Activated CD4-positive, CD25-positive, alpha-beta regulatory T cell (primary cell): ENCODE measurements at regions not wholly inside any gene's neighbourhood (a gene's known extent, or its start where the extent isn't known, plus 50 kb on each side); places are given as distances from the start of the nearest gene placed in this dataset.
A peak's percentile ranks its signal among the peaks of the same experiment; 100 is the strongest.

Experiments
- DNase-seq, 4 experiments: peaks; one replicate each; lab custom pipeline; 2025; lab: John Stamatoyannopoulos, UW

DNA sequence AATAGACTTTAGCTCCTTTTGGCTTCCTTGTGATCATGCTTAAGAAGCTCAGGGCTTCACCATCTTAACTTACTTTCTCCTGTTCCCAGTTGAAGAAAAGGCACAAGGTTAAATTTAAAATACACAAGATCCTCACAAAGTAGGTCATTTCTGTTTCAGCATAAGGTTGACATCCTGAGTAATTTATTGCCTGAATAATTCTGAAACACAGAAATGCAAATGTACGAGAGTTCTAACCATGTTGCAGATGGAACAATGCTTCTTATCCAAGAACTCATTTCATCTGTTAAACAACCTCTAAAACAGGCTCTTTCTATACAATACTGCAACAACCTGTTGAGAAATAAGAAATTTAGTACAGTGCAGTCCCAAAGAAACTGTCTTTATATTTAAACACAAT is 395.2 kb downstream of the BCL11A start:
- no peak for DNase-seq

DNA sequence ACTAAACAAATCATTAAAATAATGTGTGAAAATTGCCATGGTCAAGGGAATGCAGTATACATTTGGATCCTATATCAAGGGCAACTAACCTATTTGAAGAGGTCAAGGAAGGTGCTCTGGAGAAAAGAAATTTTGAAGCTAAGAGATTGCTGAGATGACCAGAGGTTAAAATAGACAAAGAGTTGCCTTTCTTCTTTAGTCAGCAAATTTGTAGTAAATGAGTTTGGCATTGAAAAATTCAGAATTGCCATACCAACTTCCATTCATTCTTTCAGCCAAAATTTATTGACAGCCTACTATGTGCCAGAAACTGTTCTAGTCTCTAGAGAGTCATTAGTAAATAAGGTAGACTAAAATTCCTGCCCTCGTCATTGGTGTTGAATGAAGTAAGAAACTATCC is 396.2 kb downstream of the BCL11A start:
- no peak for DNase-seq

DNA sequence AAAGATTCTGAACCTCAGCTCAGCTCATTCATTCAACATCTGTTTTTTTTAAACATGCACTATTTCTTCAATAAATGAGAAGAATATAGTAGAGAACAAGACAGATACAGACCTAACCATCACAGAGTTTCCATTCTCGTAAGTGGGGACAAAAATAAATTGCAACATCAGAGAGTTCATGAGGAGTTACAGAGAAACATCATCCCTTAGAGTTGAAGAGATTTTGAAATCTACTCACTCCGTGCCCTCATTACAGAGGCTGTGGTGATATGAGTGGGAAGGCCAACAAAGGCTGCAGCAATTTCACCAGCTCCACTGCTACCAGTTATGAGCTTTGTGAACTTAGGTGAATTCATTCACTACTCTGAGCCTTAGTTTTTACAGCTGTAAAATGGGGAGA is 399.3 kb downstream of the BCL11A start:
- no peak for DNase-seq

DNA sequence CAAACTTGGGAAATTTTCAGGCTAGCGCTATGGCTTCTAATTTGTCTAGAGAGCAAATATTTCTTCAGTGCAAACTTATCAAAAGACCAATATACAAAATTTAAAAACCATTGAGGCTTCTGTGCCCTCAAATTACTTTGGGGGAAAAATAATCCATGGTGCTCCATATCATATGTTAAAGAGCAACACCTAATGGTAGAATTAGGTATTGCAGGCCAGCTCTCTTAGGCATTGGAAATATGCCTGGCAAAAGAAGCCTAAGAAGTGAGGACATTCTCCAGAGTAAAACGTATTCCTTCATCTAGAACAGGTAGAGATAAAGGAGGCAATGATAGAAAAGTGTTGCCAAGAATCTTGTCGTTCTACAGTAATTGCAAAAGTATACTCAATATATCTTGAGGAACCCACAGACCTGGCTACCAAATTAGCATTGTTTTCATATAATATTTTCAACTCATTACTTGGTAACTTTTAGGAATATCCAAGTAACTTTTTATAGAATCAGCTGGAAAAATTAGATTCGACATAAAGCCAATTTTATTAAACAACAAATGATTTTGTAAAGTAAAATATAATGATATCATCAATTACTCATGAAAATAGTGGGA is 401.1 kb downstream of the BCL11A start:
- no peak for DNase-seq

DNA sequence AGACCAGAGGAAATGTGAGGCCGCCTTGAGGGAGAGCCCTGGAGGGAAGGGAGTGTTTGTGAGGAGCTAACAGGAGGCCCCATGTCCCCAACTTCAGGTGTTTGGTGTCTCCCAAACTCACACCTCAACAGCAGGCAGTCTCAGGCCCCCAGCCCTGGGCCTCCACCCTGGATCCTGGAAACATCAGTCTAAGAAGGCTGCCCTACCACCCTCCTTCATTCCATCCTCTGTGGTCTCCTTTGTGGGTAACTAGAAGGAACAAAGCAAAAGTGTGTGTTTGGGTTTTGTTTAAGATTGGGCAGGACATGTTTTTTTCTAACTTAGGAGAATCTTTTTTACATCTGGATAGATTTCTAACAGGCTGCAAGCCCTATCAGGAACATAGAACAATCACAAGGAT is 404.3 kb downstream of the BCL11A start:
- DNase-seq = no peak

DNA sequence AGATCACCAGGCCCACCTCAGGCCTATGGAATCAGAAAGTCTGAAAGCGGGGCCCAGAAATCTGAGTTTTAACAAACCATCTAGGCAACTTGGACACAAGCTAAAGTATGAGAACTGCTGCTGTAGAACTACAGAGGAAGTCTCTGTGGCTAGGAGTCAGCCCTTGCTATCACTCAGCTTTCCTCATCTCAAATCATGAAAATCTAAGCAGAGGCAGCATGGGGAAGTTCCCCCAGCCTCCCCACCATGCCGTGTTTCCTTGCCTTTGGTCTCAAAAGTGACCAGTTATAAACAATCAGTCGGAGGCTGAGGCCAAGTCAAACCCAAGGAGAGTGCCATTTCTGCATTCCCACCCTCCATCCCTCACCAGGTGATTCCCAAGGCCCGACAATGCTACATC is 404.7 kb downstream of the BCL11A start:
- no peak for DNase-seq

DNA sequence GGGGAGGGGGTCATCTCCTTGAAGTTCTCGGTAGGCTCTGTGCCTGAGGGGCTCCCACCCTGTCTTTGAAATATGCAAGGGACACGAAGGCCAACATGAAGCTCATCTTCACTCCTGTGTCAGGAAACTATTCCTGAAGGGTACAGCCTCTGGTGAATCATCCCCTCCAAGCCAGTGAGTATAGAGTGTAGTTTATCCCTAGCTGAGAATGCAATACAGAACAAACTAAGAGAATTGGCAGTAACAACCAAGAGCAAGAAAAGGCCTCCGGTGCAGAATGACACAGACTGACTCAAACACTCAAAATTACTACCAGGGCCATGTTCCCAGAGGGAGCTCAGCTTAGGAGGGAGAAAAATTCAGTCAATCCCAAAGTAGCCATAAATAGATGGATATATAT is 413.3 kb downstream of the BCL11A start:
- no peak for DNase-seq

DNA sequence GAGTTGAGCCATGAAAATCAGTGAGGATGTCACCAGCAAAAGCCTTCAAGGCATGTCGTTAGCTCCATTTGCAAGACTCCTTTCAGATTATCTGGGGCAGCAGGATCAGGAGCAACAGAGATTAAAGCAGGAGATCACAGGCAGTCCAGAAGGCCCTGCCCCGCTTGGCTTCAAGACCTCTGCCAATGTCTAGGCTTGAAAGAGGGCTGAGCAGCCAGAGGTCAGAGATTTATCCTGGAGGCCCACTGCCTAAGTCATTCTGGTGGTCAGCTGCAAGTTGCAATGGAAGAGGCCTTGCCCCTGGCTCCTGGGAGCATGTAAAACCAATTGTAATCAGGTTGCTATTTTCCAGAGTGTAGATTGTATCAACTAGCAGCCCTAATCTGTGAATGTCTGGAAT is 416.5 kb downstream of the BCL11A start:
- DNase-seq = no peak

DNA sequence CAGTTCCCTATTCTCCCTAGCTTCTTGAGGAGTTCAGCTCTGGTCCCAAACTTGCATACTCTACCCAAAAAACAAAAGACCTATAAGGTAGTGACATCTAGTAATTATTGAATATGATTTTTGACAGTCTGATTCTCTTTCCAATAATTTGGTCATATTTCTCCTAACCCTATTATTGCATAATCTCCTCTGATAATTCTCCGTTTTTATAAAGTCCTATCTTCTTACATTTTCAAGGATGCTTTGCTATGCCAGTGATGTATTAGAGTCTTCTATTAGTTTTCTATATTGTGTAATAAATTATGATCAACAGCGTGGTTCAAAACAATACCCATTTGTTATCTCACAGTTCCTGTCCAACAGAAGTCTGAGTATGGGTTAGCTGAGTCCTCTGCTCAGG is 426.3 kb downstream of the BCL11A start:
- DNase-seq = no peak

DNA sequence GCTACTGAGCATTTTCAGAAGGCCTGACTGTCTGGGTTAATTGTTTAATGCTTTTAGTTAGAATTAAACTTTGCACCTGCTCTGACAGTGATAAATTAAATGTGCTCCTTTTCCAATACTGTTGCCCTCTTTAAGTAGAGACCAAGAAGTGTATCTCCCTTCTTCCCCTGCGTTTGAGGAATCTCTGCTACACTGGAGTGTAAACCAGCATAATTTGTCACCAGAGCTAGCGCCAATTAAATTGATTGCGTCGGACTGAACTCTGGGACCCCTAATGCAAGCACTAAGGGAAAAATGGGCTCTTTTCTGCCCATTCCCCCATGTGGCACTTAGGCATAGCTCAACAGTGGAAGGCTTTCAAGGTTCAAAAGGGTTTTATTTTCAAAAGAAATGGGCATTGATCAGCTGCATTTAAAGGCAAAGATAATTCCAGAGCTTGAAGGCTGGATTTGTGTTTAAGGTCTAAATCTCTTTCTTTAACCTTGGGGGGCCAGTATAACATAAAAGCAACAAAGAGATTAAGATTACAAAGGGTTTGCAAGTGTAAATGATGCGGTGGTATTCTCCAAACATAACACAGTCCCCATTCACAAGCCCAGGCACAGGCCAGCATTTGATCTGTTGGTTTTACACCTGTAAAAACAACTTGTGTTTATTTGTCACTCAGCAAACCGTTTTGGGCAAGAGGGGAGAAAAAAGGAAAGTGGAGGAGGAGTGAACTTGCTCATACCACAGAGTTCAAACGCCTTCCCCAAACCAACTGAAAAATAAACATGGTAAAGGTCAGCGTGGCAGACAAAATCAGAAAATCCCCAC is 427.6 kb downstream of the BCL11A start:
- DNase-seq = no peak

DNA sequence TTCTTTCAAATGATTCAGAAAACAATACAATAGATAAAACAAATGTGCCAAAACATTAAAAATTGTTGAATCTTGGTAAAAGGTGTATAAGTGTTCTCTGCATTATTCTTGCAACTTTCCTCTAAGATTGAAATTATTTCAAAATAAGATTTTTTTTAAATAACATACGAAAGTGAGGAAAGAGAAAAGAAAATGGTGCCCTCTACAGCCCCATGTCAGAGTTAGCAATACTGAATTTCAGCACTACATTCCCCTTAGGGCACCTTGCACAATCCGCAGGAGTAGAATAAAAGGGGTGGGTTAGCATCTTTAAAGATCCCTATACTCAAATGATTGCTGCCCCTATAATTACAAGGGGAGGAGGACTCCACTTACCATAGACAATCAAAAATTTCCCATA is 433.7 kb downstream of the BCL11A start:
- no peak for DNase-seq

DNA sequence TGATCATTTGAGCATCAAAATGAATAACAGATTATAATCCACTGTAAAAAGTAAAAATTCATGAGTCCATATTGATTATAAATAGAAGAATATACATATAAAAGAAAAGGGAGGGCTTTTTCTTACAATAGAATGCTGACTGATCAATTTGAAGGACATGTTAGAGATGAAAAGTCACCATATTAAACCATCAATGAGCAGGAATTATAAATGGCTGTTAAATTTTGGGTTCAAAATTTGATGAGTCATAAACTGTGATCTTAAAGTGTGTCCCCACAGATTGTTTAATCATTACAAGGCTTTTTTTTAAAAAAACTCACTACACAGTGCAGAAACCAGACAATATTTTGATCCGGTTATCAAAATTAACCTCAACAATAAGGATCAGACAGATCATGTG is 434.5 kb downstream of the BCL11A start:
- DNase-seq = no peak

DNA sequence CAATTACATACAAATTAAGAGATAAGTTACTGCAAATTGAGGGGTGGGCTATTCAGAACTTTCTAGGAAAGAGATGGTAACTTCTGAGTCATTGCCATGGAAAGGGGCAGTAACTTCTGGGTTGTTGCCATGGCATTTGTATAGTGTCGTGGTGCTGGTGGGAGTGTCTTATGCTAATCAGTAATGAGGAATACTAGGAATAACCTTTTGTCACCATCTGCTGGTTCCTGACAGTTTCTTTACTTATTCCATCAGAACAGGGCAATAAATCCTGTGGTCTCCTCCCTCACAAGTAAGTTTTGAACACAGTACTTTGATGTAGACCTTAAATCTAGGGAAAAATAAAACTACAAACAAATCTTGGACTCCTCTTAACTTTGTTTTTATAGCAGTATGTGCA is 435.4 kb downstream of the BCL11A start:
- DNase-seq = no peak

DNA sequence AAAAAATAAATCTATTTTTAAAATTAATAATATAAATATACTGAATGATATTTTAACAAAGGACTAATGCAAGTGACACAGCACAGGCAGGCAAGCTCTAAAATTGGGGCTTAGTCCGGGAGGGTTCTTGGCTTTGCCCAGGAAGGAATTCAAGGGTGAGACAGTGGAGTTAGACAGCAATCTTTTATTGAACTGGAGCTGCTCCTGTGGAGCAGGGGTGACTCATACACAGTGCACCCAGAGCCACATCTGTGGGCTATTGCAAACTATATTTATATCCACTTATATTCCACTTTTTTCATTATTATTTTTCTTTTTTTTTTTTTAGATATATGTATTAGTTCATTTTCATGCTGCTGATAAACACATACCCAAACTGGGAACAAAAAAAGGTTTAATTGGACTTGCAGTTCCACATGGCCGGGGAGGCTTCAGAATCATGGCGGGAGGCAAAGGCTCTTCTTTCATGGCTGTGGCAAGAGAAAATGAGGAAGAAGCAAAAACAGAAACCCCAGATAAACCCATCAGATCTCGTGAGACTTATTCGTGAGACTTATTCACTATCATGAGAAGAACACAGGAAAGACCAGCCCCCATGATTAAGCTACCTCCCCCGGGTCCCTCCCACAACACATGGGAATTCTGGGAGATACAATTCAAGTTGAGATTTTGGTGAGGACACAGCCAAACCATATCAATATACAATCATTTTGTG is 437.1 kb downstream of the BCL11A start:
- DNase-seq = no peak

DNA sequence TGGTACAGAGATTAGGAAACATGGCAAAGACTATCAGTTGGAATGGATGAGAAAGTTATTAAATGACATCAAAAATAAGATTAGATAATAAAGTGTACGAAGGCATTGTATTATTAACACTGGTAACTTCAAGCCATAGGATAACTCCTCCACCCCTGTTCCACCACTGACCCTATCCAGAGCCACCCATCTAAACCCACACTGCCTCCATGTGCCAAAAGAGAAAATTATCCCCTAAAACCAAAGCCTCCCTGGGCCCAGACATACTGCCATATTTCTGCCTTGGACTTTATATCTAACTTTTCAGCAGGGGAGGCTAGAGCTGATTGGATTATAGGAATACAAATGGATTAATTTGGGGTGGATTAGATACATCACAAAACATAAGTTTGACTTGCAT is 443.7 kb downstream of the BCL11A start:
- no peak for DNase-seq

DNA sequence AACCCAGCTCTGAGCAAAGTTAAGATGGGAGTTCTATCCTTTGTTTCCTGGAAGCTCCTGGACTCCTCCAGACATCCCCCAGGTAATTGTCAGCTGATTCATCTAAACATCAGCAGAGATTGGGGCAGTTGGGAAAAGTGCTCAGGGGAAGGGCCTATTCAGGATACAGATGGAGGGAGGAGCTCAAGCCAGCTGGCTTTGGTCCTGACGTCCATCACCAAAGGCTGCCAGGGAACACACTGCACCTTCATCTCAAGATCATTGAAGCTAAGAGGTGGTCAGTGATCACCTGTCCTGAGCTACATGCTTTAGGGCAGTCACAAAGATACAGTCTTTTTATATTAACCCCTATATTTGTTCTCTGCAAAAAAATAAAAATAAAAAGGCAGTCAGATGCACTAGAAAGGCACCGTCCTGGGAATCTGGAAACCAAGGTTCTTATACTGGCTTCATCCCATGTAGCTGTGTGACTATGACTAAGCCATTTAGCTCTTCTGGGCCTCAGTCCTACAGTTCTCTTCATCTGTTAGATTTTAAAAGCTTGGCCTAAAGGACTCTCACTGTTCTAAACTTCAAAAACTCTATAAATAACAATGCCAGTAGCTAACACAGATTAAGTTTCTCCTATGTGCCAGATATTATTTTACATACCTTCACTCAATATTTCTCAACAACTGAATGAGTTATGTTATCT is 446.5 kb downstream of the BCL11A start:
- DNase-seq = no peak

DNA sequence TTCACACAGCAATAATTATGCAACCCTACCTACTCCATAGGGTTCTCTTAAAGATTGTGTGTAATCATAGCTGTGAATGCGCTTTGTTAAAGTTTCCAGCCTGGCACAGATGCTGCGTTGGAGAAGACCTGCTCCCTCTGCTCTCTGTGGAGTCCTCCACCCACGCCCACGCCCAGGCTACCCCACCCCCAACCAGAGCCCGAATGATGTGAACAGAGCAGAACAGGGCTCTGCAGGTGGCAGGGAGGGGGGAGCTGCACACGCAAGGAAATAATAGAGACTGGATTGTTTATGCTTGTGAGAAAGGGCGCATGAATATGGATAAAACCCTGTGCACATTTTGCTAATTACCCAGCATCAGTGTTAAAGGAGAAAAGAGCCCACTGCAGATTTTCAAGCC is 447.5 kb downstream of the BCL11A start:
- DNase-seq = peak in 1 of 4 experiments; percentile 1

DNA sequence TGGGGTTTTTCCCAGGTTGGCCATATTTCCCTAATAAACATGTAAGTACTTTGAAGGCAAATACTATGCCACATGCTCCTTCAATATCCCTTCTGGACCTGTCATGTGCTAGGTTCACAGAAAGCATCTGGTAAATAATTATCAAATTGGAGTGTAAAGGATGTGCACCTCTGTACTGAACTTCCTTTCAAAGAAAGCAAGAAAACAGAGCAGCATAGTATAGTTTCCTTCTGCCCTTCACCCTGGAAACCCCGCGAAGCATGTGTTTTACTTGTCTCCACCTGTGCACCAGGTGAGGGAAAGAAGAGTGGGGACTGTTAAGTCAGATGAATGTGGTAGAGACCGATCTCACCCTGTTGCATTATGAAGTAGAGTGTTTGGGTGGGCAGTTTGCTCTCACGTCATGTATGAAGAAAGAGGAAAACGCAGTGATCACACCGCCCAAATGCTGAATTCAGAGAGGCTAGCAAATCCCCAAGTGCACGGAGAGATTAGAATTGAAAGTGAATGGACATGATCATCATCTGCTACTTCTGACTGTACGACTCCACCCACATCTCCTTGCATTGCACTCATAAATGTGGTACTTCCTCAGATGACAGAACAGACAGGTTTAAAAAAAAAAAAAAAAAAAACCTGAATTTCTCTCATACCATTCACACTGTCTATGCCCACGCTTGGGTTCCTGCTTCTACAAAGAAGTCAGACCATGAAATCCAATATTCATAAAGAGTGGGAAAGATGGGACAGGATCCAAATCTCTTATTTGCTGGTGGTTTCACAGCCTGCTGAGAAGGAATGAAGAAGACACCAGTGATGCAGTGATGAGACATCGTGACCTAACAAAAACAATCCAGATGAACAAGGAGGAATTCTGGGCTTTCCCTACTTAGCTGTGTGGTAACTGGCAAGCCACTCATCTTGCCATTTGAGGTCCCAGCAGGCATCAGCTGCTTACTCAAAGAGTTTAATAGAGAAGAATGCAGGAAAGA is 448.6 kb downstream of the BCL11A start:
- DNase-seq = no peak

DNA sequence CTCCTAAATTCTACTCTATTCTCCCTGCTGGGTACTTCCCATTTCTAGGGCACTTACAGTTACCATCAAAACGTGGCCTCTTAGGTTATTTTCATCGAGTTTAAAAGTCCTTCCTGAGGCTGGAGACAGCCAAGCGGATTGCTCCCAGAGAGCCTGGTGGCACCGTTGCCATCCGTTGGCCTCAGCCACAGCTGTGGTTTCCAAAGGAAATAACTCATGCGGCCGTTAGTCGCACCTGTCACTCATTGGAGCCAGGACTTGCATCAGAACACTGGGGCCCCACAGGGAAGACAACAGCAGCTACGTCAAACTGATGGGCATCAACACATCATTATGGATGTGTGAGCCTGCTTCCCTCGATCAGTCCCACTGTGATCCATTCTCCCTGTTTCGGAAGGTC is 453.4 kb downstream of the BCL11A start:
- DNase-seq = no peak

DNA sequence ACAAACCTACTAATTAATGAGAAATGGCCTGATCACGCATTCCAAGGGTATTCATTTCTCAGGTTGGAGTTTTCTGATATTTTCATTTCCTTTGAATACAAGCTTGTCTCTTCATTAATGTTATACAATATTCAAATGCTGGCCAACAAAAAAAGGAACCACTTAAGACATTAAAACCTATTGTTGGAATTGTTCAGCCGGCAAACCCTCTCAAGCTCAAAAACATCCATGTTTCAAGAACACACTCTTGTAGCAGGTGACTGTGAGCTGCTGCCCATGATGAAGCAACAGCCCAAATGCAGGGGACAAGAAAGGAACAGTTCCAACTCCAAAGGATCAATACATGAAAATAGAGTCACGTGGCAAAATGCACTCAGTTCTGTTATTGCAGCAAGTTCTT is 454.5 kb downstream of the BCL11A start:
- DNase-seq = no peak

DNA sequence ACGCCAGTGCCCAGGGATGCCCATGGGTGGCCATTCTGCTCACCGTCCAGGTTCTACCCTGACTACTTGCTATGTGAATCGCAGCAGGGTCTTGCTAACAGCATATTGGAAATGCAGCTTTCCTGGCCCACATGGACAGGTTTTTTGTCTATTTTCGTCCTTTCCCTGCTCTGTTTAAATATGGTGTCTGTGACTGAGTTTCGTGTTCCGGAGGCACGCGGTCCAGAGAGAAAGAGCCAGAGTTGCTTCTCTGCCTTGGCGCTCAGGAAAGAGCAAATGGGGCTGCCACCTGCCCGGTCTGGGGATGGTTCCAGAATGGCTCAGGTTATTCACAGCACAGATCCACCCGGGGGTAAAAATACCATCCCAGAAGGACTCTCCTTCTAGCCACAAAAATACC is 456.2 kb downstream of the BCL11A start:
- DNase-seq = no peak
